ENCODE measurements at regions not wholly inside any gene's neighbourhood (a gene's known extent, or its start where the extent isn't known, plus 50 kb on each side); places are given as distances from the start of the nearest gene placed in this dataset.

DNA sequence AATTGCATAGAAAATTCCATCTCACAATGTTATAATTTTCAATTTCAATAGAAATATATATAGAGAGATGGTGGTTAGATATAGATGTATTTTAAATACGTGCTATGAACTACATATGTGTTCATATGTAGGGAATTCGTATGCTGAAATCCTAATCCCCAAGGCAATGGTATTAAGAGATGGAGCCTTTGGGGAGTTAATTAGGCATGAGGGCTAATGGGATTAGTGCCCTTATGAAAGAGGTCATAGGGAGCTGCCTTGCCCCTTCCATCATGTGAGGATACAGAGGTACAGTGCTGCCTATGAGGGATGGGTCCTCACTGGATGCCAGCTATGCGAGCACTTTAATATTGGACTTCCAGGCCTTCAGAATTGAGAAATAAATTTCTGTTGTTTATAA lies 79.6 kb upstream of the CCDC54 start:
- no peak for TF ChIP-seq CTCF (IDR thresholded peaks at IDR 0.05)
- TF ChIP-seq POLR2A (IDR thresholded peaks at IDR 0.05), result no peak
- TF ChIP-seq EP300 (IDR thresholded peaks at IDR 0.05), result no peak
